IMR-90 (cell line): ENCODE measurements at regions not wholly inside any gene's neighbourhood (a gene's known extent, or its start where the extent isn't known, plus 50 kb on each side); places are given as distances from the start of the nearest gene placed in this dataset.

Experiments
- ATAC-seq: fragments of 200-7000 bp; cut with Tn5 transposase; 2 replicates; pipeline ENCODE4 v1.9.1; 2020; ENCODE audit warnings: low read depth, mild to moderate bottlenecking, moderate library complexity
- BruUV-seq: library from RNA; stranded (reverse); fragments of 400-500 nt; replicated peaks from 2 replicates; lab custom pipeline; 2021; lab: Mats Ljungman, UMichigan
- CTCF ChIA-PET: fragments of 300-600 bp; formaldehyde crosslinking; extraction: SDS; loops from one replicate; lab custom pipeline; 2021; ENCODE audit warnings: antibody characterized with exemption; lab: Yijun Ruan, JAX
- POLR2A ChIA-PET: fragments of 300-600 bp; sonication (Branson Sonifier 250); formaldehyde crosslinking; loops from one replicate; lab custom pipeline; 2022; ENCODE audit warnings: antibody characterized with exemption; ENCODE audit not compliant: unreplicated experiment; lab: Charles Lee
- DNase-seq: peaks from one replicate; pipeline ENCODE4 v3.0.0; 2013
- H2AFZ ChIP-seq: replicated peaks from 2 replicates; pipeline ENCODE3; 2013; ENCODE audit warnings: low read length, mild to moderate bottlenecking; ENCODE audit not compliant: poor library complexity
- H2AK5ac ChIP-seq: 2 replicates; pipeline ENCODE4 v1.6.1; 2013; ENCODE audit warnings: low read depth, low read length, inconsistent platforms
- H2AK9ac ChIP-seq: replicated peaks from 2 replicates; pipeline ENCODE3; 2013; ENCODE audit warnings: mild to moderate bottlenecking, low read depth, low read length, moderate library complexity; ENCODE audit not compliant: poor library complexity
- H2BK120ac ChIP-seq: 2 replicates; pipeline ENCODE4 v1.6.1; 2013; ENCODE audit warnings: low read depth, low read length, inconsistent platforms
- H2BK15ac ChIP-seq: 3 replicates; pipeline ENCODE4 v1.6.1; 2013; ENCODE audit warnings: low read depth, low read length, inconsistent platforms
- H2BK20ac ChIP-seq: 2 replicates; pipeline ENCODE4 v1.6.1; 2013; ENCODE audit warnings: low read depth, mild to moderate bottlenecking, inconsistent platforms, low read length, moderate library complexity
- H2BK5ac ChIP-seq: 2 replicates; pipeline ENCODE4 v1.6.1; 2013; ENCODE audit warnings: mild to moderate bottlenecking, low read depth, low read length, inconsistent platforms; ENCODE audit not compliant: poor library complexity, severe bottlenecking
- H3K14ac ChIP-seq: replicated peaks from 2 replicates; pipeline ENCODE4 v1.6.1; 2013; ENCODE audit warnings: low read depth, low read length, inconsistent platforms
- H3K18ac ChIP-seq: 2 replicates; pipeline ENCODE4 v1.6.1; 2013; ENCODE audit warnings: low read depth, low read length, control low read depth
- H3K23ac ChIP-seq: 2 replicates; pipeline ENCODE4 v1.6.1; 2013; ENCODE audit warnings: low read depth, low read length, inconsistent platforms
- H3K27ac ChIP-seq: 2 replicates; pipeline ENCODE4 v1.5.1; 2013; ENCODE audit warnings: mild to moderate bottlenecking, control low read depth, low read length; ENCODE audit not compliant: insufficient read depth
- H3K27me3 ChIP-seq: 2 replicates; pipeline ENCODE4 v1.6.1; 2013; ENCODE audit warnings: low read length; ENCODE audit not compliant: control insufficient read depth, insufficient read depth
- H3K36me3 ChIP-seq: 2 replicates; pipeline ENCODE4 v1.6.1; 2013; ENCODE audit warnings: low read length, mixed read lengths; ENCODE audit not compliant: control insufficient read depth, insufficient read depth
- H3K4ac ChIP-seq: 2 replicates; pipeline ENCODE4 v1.6.1; 2013; ENCODE audit warnings: low read depth, low read length, inconsistent platforms
- H3K4me1 ChIP-seq: 2 replicates; pipeline ENCODE4 v1.6.1; 2013; ENCODE audit warnings: low read length, mixed read lengths; ENCODE audit not compliant: control insufficient read depth, insufficient read depth
- H3K4me2 ChIP-seq: 2 replicates; pipeline ENCODE4 v1.6.1; 2013; ENCODE audit warnings: low read depth, mild to moderate bottlenecking, control low read depth, low read length, moderate library complexity
- H3K4me3 ChIP-seq: 2 replicates; pipeline ENCODE4 v1.5.1; 2013; ENCODE audit warnings: low read depth, mild to moderate bottlenecking, control low read depth, low read length, moderate library complexity; ENCODE audit not compliant: insufficient read depth
- H3K56ac ChIP-seq: 2 replicates; pipeline ENCODE4 v1.6.1; 2013; ENCODE audit warnings: low read length, inconsistent platforms; ENCODE audit not compliant: insufficient read depth; ENCODE audit errors: extremely low read depth
- H3K79me1 ChIP-seq, 2 experiments: 2 replicates each; pipeline ENCODE4 v1.6.1; 2013; ENCODE audit warnings: low read length in 2 of 2, inconsistent platforms in 1 of 2, low read depth in 1 of 2
- H3K9ac ChIP-seq: 2 replicates; pipeline ENCODE4 v1.6.1; 2013; ENCODE audit warnings: low read depth, low read length, control low read depth
- H3K9me1 ChIP-seq: 2 replicates; pipeline ENCODE4 v1.6.1; 2013; ENCODE audit warnings: low read length, inconsistent platforms; ENCODE audit not compliant: insufficient read depth
- H3K9me3 ChIP-seq: 2 replicates; pipeline ENCODE4 v1.6.1; 2013; ENCODE audit warnings: low read length; ENCODE audit not compliant: control insufficient read depth, insufficient read depth
- H4K20me1 ChIP-seq: 2 replicates; pipeline ENCODE4 v1.6.1; 2013; ENCODE audit warnings: low read length, inconsistent platforms; ENCODE audit not compliant: insufficient read depth
- H4K5ac ChIP-seq: 2 replicates; pipeline ENCODE4 v1.6.1; 2013; ENCODE audit warnings: mild to moderate bottlenecking, low read depth, low read length, control low read depth
- H4K8ac ChIP-seq, 2 experiments: 2 replicates each; pipeline ENCODE4 v1.6.1; 2013; ENCODE audit warnings: low read depth in 2 of 2, low read length in 2 of 2, control low read depth in 1 of 2, inconsistent platforms in 1 of 2
- H4K91ac ChIP-seq: 2 replicates; pipeline ENCODE4 v1.6.1; 2013; ENCODE audit warnings: low read depth, low read length, inconsistent platforms; ENCODE audit not compliant: insufficient read depth
- BHLHE40 ChIP-seq: fragments of 150-350 bp; IDR thresholded peaks from 2 replicates; pipeline ENCODE4 v1.6.1; 2016; ENCODE audit warnings: mild to moderate bottlenecking, low read depth, low read length
- CEBPB ChIP-seq: IDR thresholded peaks from 2 replicates; pipeline ENCODE4 v1.6.1; 2012; ENCODE audit warnings: low read depth, low read length, improper control_type of control experiment
- CHD1 ChIP-seq: IDR thresholded peaks from 2 replicates; pipeline ENCODE4 v1.6.1; 2012; ENCODE audit warnings: low read depth, low read length, improper control_type of control experiment
- FOS ChIP-seq: fragments of 150-350 bp; IDR thresholded peaks from 2 replicates; pipeline ENCODE4 v1.6.1; 2016; ENCODE audit warnings: low read depth, low read length
- MAFK ChIP-seq: IDR thresholded peaks from 2 replicates; pipeline ENCODE4 v1.6.1; 2012; ENCODE audit warnings: low read depth, low read length, improper control_type of control experiment
- MAZ ChIP-seq: IDR thresholded peaks from 2 replicates; pipeline ENCODE4 v1.6.1; 2012; ENCODE audit warnings: low read depth, mild to moderate bottlenecking, low read length, improper control_type of control experiment, moderate library complexity, borderline replicate concordance
- MXI1 ChIP-seq: IDR thresholded peaks from 2 replicates; pipeline ENCODE4 v1.6.1; 2012; ENCODE audit warnings: low read depth, mild to moderate bottlenecking, low read length, moderate library complexity, borderline replicate concordance
- NFE2L2 ChIP-seq: fragments of 150-350 bp; IDR thresholded peaks from 2 replicates; pipeline ENCODE4 v1.6.1; 2016; ENCODE audit warnings: low read depth, mild to moderate bottlenecking, low read length
- POLR2A ChIP-seq: IDR thresholded peaks from 2 replicates; pipeline ENCODE4 v1.6.1; 2012; ENCODE audit warnings: mild to moderate bottlenecking, low read depth, low read length
- RAD21 ChIP-seq: IDR thresholded peaks from 2 replicates; pipeline ENCODE4 v1.6.1; 2012; ENCODE audit warnings: low read length, improper control_type of control experiment
- RCOR1 ChIP-seq: IDR thresholded peaks from 2 replicates; pipeline ENCODE4 v1.6.1; 2012; ENCODE audit warnings: mild to moderate bottlenecking, low read length, improper control_type of control experiment; ENCODE audit not compliant: insufficient replicate concordance
- RFX5 ChIP-seq: IDR thresholded peaks from 2 replicates; pipeline ENCODE4 v1.8.0; 2012; ENCODE audit warnings: low read depth, mild to moderate bottlenecking, low read length, moderate library complexity
- SMC3 ChIP-seq: fragments of 150-350 bp; IDR thresholded peaks from 2 replicates; pipeline ENCODE4 v1.6.1; 2016; ENCODE audit warnings: low read depth, mild to moderate bottlenecking, antibody characterized with exemption, low read length, moderate library complexity
- WGBS, 2 experiments: methylation state at CpG; one replicate each; pipeline versions ENCODE4 v1.1.5 to v1.1.7; 2013; ENCODE audit warnings: missing lambda C conversion rate in 2 of 2; ENCODE audit not compliant: insufficient read length in 1 of 2; ENCODE audit errors: extremely low coverage in 2 of 2; 5-methylcytosine and 5-hydroxymethylcytosine counted together
- dilution Hi-C: fragments of 300-500 bp; cut with HindIII; formaldehyde crosslinking; loops from one replicate; pipeline ENCODE4 v1.14.3; 2018; ENCODE audit warnings: low sequenced_read_pairs; ENCODE audit not compliant: unreplicated experiment
- in situ Hi-C: fragments of 300-500 bp; cut with MboI; formaldehyde crosslinking; loops from 3 replicates; pipeline ENCODE4 v1.14.3; 2019; ENCODE audit warnings: low sequenced_read_pairs, inconsistent platforms, mixed read lengths
- intact Hi-C: fragments of 100-400 bp; cut with micrococcal nuclease; formaldehyde crosslinking; loops from 2 replicates; pipeline ENCODE4 v1.10.0; 2022
- TF ChIP-seq, protein P1 (sequence below): fragments of 150-350 bp; IDR thresholded peaks from 2 replicates; pipeline ENCODE4 v1.6.1; 2016; ENCODE audit warnings: low read depth, mild to moderate bottlenecking, low read length, moderate library complexity, borderline replicate concordance
- TF ChIP-seq, protein P2 (sequence below): fragments of 150-350 bp; IDR thresholded peaks from 2 replicates; pipeline ENCODE4 v1.6.1; 2017; ENCODE audit warnings: mild to moderate bottlenecking, antibody characterized with exemption, low read length, low read depth
- TF ChIP-seq, protein P3 (sequence below): conservative IDR thresholded peaks from 2 replicates; pipeline ENCODE4 v1.5.1; 2012; ENCODE audit warnings: mild to moderate bottlenecking, low read depth, low read length, improper control_type of control experiment

DNA sequence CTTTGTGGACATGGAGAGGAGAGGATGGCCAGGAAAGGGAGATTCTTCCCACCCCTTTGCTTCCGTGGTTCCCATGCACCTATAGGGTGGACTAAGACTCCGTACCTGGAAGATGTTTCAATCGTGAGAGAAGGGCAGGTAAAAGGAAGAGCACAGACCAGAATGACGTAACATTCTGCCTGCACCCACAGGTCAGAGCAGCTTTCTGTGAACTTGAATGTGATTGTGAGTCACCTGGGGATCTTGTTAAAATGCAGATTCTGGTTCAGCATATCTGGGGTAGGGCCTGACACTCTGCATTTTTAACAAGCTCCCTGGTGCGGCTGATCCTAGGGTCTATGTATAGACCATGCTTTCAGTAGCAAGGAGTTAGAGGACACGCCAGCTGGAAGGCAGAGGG is 164.1 kb upstream of the SGK1 start:
- 100% methylated on average over 3 of the region's 6 CpGs; no CpG with 5 or more reads in 1 of the 2 experiments for WGBS, 2 experiments

More for the DNA sequence above, 164.1 kb upstream of the SGK1 start:
- no peaks in the 10 kb centered on the region for H3K4me1 ChIP-seq
- H3K56ac ChIP-seq, result no peak overlapping the region
- ChIA-PET CTCF (interaction anchor here (1.4 kb wide), 1 partner anchor 159 kb away, joined by 4 read pairs; no protein-coding TSS in a partner anchor), POLR2A (no interaction called here)
- H2BK5ac ChIP-seq, result no peak overlapping the region
- TF ChIP-seq CHD1, result no peak
- no peak for TF ChIP-seq SMC3
- no peak for TF ChIP-seq BHLHE40
- TF ChIP-seq FOS, result no peak
- no peak for TF ChIP-seq NFE2L2
- TF ChIP-seq RFX5, result no peak
- TF ChIP-seq, protein P1, sequence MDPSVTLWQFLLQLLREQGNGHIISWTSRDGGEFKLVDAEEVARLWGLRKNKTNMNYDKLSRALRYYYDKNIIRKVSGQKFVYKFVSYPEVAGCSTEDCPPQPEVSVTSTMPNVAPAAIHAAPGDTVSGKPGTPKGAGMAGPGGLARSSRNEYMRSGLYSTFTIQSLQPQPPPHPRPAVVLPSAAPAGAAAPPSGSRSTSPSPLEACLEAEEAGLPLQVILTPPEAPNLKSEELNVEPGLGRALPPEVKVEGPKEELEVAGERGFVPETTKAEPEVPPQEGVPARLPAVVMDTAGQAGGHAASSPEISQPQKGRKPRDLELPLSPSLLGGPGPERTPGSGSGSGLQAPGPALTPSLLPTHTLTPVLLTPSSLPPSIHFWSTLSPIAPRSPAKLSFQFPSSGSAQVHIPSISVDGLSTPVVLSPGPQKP, result no peak
- TF ChIP-seq, protein P2, sequence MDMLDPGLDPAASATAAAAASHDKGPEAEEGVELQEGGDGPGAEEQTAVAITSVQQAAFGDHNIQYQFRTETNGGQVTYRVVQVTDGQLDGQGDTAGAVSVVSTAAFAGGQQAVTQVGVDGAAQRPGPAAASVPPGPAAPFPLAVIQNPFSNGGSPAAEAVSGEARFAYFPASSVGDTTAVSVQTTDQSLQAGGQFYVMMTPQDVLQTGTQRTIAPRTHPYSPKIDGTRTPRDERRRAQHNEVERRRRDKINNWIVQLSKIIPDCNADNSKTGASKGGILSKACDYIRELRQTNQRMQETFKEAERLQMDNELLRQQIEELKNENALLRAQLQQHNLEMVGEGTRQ, result no peak
- no peak for TF ChIP-seq POLR2A
- TF ChIP-seq RCOR1, result no peak
- TF ChIP-seq, protein P3, sequence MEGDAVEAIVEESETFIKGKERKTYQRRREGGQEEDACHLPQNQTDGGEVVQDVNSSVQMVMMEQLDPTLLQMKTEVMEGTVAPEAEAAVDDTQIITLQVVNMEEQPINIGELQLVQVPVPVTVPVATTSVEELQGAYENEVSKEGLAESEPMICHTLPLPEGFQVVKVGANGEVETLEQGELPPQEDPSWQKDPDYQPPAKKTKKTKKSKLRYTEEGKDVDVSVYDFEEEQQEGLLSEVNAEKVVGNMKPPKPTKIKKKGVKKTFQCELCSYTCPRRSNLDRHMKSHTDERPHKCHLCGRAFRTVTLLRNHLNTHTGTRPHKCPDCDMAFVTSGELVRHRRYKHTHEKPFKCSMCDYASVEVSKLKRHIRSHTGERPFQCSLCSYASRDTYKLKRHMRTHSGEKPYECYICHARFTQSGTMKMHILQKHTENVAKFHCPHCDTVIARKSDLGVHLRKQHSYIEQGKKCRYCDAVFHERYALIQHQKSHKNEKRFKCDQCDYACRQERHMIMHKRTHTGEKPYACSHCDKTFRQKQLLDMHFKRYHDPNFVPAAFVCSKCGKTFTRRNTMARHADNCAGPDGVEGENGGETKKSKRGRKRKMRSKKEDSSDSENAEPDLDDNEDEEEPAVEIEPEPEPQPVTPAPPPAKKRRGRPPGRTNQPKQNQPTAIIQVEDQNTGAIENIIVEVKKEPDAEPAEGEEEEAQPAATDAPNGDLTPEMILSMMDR, result no peak
- no peak for TF ChIP-seq CEBPB
- no peak for TF ChIP-seq MXI1
- TF ChIP-seq MAFK, result no peak
- TF ChIP-seq MAZ, result no peak
- no peak for TF ChIP-seq RAD21
- no peak overlapping the region for H2AFZ ChIP-seq
- no peak overlapping the region for H2BK20ac ChIP-seq
- no peak overlapping the region for H4K8ac ChIP-seq
- H2BK15ac ChIP-seq, result no peak overlapping the region
- no peak for ATAC-seq
- intact Hi-C loops (no loop called here), dilution Hi-C loops (no loop called here), in situ Hi-C loops (no loop called here)
- H2BK120ac ChIP-seq, result no peak overlapping the region
- no peak overlapping the region for H3K27ac ChIP-seq
- H3K9me1 ChIP-seq, result no peaks in the 10 kb centered on the region
- no peaks in the 10 kb centered on the region for H3K79me1 ChIP-seq
- H4K5ac ChIP-seq, result no peak overlapping the region
- BruUV-seq, result no TSS peak
- H3K4me2 ChIP-seq, result no peak overlapping the region
- no peak overlapping the region for H3K14ac ChIP-seq
- no peaks in the 10 kb centered on the region for H4K20me1 ChIP-seq
- H2AK9ac ChIP-seq, result no peak overlapping the region
- H3K4ac ChIP-seq, result no peak overlapping the region
- H3K23ac ChIP-seq, result no peak overlapping the region
- no peak overlapping the region for H3K4me3 ChIP-seq
- no peak overlapping the region for H3K9ac ChIP-seq
- no peaks in the 10 kb centered on the region for H3K27me3 ChIP-seq
- DNase-seq, result no peak
- H2AK5ac ChIP-seq, result no peak overlapping the region
- no peak overlapping the region for H4K91ac ChIP-seq
- H3K9me3 ChIP-seq, result no peaks in the 10 kb centered on the region
- no peaks in the 10 kb centered on the region for H3K36me3 ChIP-seq
- no peak overlapping the region for H3K18ac ChIP-seq
